ENCODE measurements at regions not wholly inside any gene's neighbourhood (a gene's known extent, or its start where the extent isn't known, plus 50 kb on each side); places are given as distances from the start of the nearest gene placed in this dataset.

DNA sequence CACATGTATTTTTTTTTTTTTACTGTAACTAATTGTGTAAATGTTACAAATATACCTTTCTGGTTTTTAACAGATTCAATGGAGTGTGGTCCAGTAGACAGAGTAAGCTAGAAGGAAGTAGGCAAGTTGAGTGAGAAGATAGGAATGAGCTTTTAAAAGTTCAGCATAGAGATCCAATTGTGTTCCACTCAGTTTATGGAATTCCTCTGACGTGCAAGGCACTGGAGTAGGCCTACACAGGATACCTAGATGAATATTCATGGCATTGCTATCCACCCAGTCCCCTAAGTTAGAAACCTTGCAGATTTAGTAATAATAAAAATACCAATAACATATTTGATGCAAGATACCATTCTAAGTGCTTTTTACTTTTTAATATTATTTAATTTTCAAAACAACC lies 225.6 kb upstream of the ARID2 start:
- no peaks in the 10 kb centered on the region for H3K36me3 Mint-ChIP-seq (ENCODE audit: insufficient read depth, unreplicated experiment)
- no peaks in the 10 kb centered on the region for H3K9me3 Mint-ChIP-seq (ENCODE audit: unreplicated experiment)
- H3K27me3 Mint-ChIP-seq (ENCODE audit: insufficient read depth, unreplicated experiment): peaks cover 20% of the 10 kb centered on the region
- DNase-seq (ENCODE audit: unreplicated experiment): no peak
- H3K4me3 Mint-ChIP-seq (ENCODE audit: unreplicated experiment): no peak overlapping the region
- TF ChIP-seq, protein P1, sequence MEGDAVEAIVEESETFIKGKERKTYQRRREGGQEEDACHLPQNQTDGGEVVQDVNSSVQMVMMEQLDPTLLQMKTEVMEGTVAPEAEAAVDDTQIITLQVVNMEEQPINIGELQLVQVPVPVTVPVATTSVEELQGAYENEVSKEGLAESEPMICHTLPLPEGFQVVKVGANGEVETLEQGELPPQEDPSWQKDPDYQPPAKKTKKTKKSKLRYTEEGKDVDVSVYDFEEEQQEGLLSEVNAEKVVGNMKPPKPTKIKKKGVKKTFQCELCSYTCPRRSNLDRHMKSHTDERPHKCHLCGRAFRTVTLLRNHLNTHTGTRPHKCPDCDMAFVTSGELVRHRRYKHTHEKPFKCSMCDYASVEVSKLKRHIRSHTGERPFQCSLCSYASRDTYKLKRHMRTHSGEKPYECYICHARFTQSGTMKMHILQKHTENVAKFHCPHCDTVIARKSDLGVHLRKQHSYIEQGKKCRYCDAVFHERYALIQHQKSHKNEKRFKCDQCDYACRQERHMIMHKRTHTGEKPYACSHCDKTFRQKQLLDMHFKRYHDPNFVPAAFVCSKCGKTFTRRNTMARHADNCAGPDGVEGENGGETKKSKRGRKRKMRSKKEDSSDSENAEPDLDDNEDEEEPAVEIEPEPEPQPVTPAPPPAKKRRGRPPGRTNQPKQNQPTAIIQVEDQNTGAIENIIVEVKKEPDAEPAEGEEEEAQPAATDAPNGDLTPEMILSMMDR (IDR thresholded peaks at IDR 0.05; ENCODE audit: unreplicated experiment): no peak
- H3K27ac Mint-ChIP-seq (ENCODE audit: low read depth, unreplicated experiment): no peak overlapping the region
- intact Hi-C loops (cut with micrococcal nuclease): no loop called here
- BruUV-seq (replicated peaks): no TSS peak
- POLR2A ChIA-PET: no interaction called here
- H3K4me1 Mint-ChIP-seq (ENCODE audit: insufficient read depth, unreplicated experiment): no peaks in the 10 kb centered on the region
- CTCF ChIA-PET: interaction anchor here (0.7 kb wide), 1 partner anchor 322 kb away, joined by 3 read pairs; no protein-coding TSS in a partner anchor

DNA sequence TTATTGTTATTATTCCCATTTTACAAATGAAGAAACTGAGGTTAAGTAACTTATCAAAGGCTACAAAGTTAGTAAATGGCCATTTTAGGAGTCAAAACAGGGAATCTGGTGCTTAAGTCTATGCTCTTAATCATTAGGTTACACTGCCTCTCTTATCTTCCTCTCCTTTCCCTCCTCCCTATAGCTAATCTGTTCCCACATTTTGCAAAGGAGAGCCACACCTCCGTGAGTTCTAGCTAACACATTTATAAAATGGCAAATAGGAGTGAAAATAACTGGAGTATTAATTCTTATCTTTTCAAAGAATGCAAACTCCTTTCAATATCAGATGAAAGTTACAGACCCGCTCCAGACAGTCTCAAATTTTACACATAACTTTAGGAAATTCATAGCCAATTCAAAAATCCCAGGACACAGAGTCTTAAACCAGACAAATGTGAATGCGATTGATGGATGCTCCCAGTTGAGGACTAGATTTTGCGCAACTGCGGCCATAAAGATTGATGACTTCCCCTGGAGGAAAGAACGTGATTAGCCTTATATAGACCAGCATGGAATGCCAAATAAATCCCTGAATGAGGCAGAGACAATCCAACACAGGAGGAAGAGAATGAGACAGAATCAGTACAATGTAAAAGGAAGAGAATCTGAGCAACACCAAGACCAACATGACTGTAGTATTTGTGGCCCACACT lies 225.0 kb upstream of the ARID2 start:
- ChIA-PET POLR2A (no interaction called here), CTCF (no interaction called here)
- intact Hi-C loops (cut with micrococcal nuclease): no loop called here
- Mint-ChIP-seq H3K4me3 (ENCODE audit: unreplicated experiment) (no peak overlapping the region), H3K9me3 (ENCODE audit: unreplicated experiment) (no peaks in the 10 kb centered on the region), H3K36me3 (ENCODE audit: insufficient read depth, unreplicated experiment) (no peaks in the 10 kb centered on the region), H3K27me3 (ENCODE audit: insufficient read depth, unreplicated experiment) (peaks cover 20% of the 10 kb centered on the region), H3K27ac (ENCODE audit: low read depth, unreplicated experiment) (no peak overlapping the region), H3K4me1 (ENCODE audit: insufficient read depth, unreplicated experiment) (no peaks in the 10 kb centered on the region)
- no TSS peak for BruUV-seq (replicated peaks)
- TF ChIP-seq, protein P1 (IDR thresholded peaks at IDR 0.05; ENCODE audit: unreplicated experiment): no peak
- DNase-seq (ENCODE audit: unreplicated experiment): no peak

DNA sequence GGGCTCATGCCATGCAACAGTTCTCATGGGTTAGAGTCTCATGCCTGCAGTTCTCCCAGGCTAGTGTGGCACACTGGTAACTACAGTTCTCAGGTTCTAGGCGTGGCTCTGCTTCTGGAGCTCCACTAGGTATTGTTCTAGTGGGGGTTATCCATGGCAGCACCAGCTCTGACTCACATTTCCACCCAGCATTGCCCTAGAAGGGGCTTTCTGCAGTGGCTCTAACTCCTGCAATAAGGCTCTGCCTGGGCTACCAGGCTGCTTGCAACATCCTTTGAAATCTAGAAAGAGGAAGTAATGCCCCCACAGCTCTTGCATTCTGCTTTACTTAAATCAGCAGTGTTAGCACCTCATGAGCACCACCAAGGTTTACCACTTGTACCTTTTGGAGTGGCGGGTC lies 220.3 kb upstream of the ARID2 start:
- intact Hi-C loops (cut with micrococcal nuclease): no loop called here
- Mint-ChIP-seq H3K36me3 (ENCODE audit: insufficient read depth, unreplicated experiment) (no peaks in the 10 kb centered on the region), H3K4me3 (ENCODE audit: unreplicated experiment) (no peak overlapping the region), H3K9me3 (ENCODE audit: unreplicated experiment) (peaks cover 6% of the 10 kb centered on the region), H3K4me1 (ENCODE audit: insufficient read depth, unreplicated experiment) (no peaks in the 10 kb centered on the region), H3K27ac (ENCODE audit: low read depth, unreplicated experiment) (no peak overlapping the region), H3K27me3 (ENCODE audit: insufficient read depth, unreplicated experiment) (no peaks in the 10 kb centered on the region)
- TF ChIP-seq, protein P1 (IDR thresholded peaks at IDR 0.05; ENCODE audit: unreplicated experiment): no peak
- POLR2A ChIA-PET: no interaction called here
- BruUV-seq (replicated peaks): no TSS peak
- peak; percentile 29 for DNase-seq (ENCODE audit: unreplicated experiment)
- CTCF ChIA-PET: no interaction called here

DNA sequence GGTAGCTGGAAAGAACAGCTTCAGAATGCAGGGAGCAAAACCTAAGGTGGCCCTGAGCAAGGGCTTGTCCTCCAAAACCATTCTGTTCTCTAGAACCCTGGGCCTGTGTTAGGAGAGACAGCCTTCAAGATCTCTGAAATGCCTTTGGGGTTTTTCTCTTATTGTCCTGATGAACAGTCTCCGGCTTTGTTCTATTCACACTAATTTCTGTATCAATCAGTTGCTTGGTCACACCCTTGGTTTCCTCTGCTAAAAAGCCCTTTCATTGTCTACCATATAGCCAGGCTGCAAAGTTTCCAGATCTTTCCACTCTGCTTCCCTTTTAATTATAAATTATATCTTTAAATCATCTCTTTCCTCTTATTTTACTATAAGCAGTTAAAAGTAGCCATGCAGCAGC lies 219.9 kb upstream of the ARID2 start:
- POLR2A ChIA-PET: no interaction called here
- DNase-seq (ENCODE audit: unreplicated experiment): no peak
- Mint-ChIP-seq H3K9me3 (ENCODE audit: unreplicated experiment) (peaks cover 6% of the 10 kb centered on the region), H3K4me3 (ENCODE audit: unreplicated experiment) (no peak overlapping the region), H3K36me3 (ENCODE audit: insufficient read depth, unreplicated experiment) (no peaks in the 10 kb centered on the region), H3K27me3 (ENCODE audit: insufficient read depth, unreplicated experiment) (no peaks in the 10 kb centered on the region), H3K27ac (ENCODE audit: low read depth, unreplicated experiment) (no peak overlapping the region), H3K4me1 (ENCODE audit: insufficient read depth, unreplicated experiment) (no peaks in the 10 kb centered on the region)
- CTCF ChIA-PET: no interaction called here
- intact Hi-C loops (cut with micrococcal nuclease): no loop called here
- TF ChIP-seq, protein P1 (IDR thresholded peaks at IDR 0.05; ENCODE audit: unreplicated experiment): no peak
- BruUV-seq (replicated peaks): no TSS peak

Measured in MCF 10A (cell line).